ENCODE measurements at regions not wholly inside any gene's neighbourhood (a gene's known extent, or its start where the extent isn't known, plus 50 kb on each side); places are given as distances from the start of the nearest gene placed in this dataset.

DNA sequence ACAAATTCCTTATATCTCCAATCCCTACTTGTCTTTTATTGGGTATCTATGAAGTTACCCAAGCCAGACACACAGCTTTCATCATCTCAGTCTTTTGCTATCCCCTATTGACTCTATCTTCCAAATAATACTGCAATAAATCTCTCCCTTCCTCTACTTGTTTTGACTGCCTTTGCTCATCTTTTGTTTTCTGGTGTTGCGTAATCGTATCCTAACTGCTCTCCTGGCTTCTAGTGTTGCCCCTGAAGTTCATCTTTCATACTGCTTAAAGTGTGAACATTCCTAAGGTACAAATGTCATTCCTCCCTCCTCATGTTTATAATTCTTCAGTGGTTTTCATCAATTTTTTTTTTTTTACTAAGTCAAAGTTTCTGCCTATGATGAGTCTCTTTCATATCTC is 491.3 kb upstream of the DCC start:
- TF ChIP-seq, protein P1, sequence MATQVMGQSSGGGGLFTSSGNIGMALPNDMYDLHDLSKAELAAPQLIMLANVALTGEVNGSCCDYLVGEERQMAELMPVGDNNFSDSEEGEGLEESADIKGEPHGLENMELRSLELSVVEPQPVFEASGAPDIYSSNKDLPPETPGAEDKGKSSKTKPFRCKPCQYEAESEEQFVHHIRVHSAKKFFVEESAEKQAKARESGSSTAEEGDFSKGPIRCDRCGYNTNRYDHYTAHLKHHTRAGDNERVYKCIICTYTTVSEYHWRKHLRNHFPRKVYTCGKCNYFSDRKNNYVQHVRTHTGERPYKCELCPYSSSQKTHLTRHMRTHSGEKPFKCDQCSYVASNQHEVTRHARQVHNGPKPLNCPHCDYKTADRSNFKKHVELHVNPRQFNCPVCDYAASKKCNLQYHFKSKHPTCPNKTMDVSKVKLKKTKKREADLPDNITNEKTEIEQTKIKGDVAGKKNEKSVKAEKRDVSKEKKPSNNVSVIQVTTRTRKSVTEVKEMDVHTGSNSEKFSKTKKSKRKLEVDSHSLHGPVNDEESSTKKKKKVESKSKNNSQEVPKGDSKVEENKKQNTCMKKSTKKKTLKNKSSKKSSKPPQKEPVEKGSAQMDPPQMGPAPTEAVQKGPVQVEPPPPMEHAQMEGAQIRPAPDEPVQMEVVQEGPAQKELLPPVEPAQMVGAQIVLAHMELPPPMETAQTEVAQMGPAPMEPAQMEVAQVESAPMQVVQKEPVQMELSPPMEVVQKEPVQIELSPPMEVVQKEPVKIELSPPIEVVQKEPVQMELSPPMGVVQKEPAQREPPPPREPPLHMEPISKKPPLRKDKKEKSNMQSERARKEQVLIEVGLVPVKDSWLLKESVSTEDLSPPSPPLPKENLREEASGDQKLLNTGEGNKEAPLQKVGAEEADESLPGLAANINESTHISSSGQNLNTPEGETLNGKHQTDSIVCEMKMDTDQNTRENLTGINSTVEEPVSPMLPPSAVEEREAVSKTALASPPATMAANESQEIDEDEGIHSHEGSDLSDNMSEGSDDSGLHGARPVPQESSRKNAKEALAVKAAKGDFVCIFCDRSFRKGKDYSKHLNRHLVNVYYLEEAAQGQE (IDR thresholded peaks at IDR 0.05; ENCODE audit: insufficient replicate concordance, low read depth), result no peak
- TF ChIP-seq CTCF (IDR thresholded peaks at IDR 0.05; ENCODE audit: insufficient read depth, low read length), result no peak
- TF ChIP-seq POLR2AphosphoS5 (IDR thresholded peaks at IDR 0.05; ENCODE audit: low read depth), result no peak
- no peak for TF ChIP-seq SPI1 (IDR thresholded peaks at IDR 0.05; ENCODE audit: borderline replicate concordance, low read depth)
- TF ChIP-seq GABPA (IDR thresholded peaks at IDR 0.05; ENCODE audit: low read depth), result no peak

Measured in HL-60 (cell line).